AG04450 (cell line): ENCODE measurements at regions not wholly inside any gene's neighbourhood (a gene's known extent, or its start where the extent isn't known, plus 50 kb on each side); places are given as distances from the start of the nearest gene placed in this dataset.
A peak's percentile ranks its signal among the peaks of the same experiment; 100 is the strongest.

Experiments
- CTCF ChIA-PET: fragments of 300-600, 350-600 bp; formaldehyde crosslinking; extraction: SDS; loops from one replicate; lab custom pipeline; 2022; ENCODE audit warnings: antibody characterized with exemption, inconsistent platforms; lab: Charles Lee
- POLR2A ChIA-PET: fragments of 350-600 bp; formaldehyde crosslinking; extraction: SDS; loops from one replicate; lab custom pipeline; 2021; ENCODE audit warnings: antibody characterized with exemption, inconsistent platforms; lab: Yijun Ruan, JAX
- DNase-seq: peaks from one replicate; pipeline ENCODE4 v3.0.0-alpha.2; 2011; ENCODE audit warnings: low read depth, low spot score
- H3K27ac ChIP-seq: one replicate; pipeline ENCODE4 v1.5.1; 2012; ENCODE audit warnings: low read depth, low read length, control low read depth
- H3K27me3 ChIP-seq: one replicate; pipeline ENCODE4 v1.6.0; 2012; ENCODE audit warnings: low read length; ENCODE audit not compliant: control insufficient read depth, insufficient read depth
- H3K4me3 ChIP-seq: 2 replicates; pipeline ENCODE4 v1.5.1; 2011; ENCODE audit warnings: mild to moderate bottlenecking, low read depth, low read length, control low read depth
- H3K9me3 ChIP-seq: 2 replicates; pipeline ENCODE4 v1.5.1; 2012; ENCODE audit warnings: low read length; ENCODE audit not compliant: control insufficient read depth, insufficient read depth
- CTCF ChIP-seq: IDR thresholded peaks from 2 replicates; pipeline ENCODE4 v1.5.1; 2011; ENCODE audit warnings: low read depth, low read length, control low read depth, inconsistent platforms

- Histone ChIP-seq H3K9me3 (no peaks in the 10 kb centered on the region), H3K27ac (peak overlapping the region; percentile 62), H3K27me3 (no peaks in the 10 kb centered on the region), H3K4me3 (no peak overlapping the region; the same call in 1 of the 2 replicates)
- peak; percentile 58 for DNase-seq
- CTCF ChIA-PET: interaction anchor here (0.5 to 1.5 kb wide), 2 partner anchors 123 to 219 kb away, joined by 3 to 4 read pairs; no protein-coding TSS in a partner anchor
- POLR2A ChIA-PET: interaction anchor here (1.1 to 2.1 kb wide), 7 partner anchors 9 to 690 kb away, joined by 3 to 13 read pairs (median 5); partner anchors contain the start of gene NRP1
- no peak for TF ChIP-seq CTCF
Observed at GRCh38 chr10:33412653-33413361, 78.3 kb upstream of the NRP1 start.

GRCh38 chr10:33412241-33412640, 77.8 kb upstream of the NRP1 start:
- Histone ChIP-seq H3K27ac (peak overlapping the region; percentile 62), H3K4me3 (no peak overlapping the region), H3K27me3 (no peaks in the 10 kb centered on the region), H3K9me3 (no peaks in the 10 kb centered on the region)
- POLR2A ChIA-PET: interaction anchor here (1.1 to 2.1 kb wide), 7 partner anchors 10 to 690 kb away, joined by 3 to 13 read pairs (median 5); partner anchors contain the start of gene NRP1
- CTCF ChIA-PET: interaction anchor here (1.5 kb wide), 1 partner anchor 219 kb away, joined by 4 read pairs; no protein-coding TSS in a partner anchor
- DNase-seq: no peak
- no peak for TF ChIP-seq CTCF

GRCh38 chr10:33410860-33411234, 76.4 kb upstream of the NRP1 start:
- CTCF ChIA-PET: no interaction called here

GRCh38 chr10:33410096-33410859, 75.8 kb upstream of the NRP1 start:
- ChIA-PET CTCF (no interaction called here), POLR2A (no interaction called here)
- H3K4me3 ChIP-seq: no peak overlapping the region
- H3K27me3 ChIP-seq: no peaks in the 10 kb centered on the region
- DNase-seq: no peak
- TF ChIP-seq CTCF: no peak
- no peak overlapping the region for H3K27ac ChIP-seq
- H3K9me3 ChIP-seq: no peaks in the 10 kb centered on the region

More at GRCh38 chr10:33410860-33411234, 76.4 kb upstream of the NRP1 start:
- no peaks in the 10 kb centered on the region for H3K27me3 ChIP-seq
- H3K27ac ChIP-seq: no peak overlapping the region
- TF ChIP-seq CTCF: no peak
- POLR2A ChIA-PET: no interaction called here
- no peak for DNase-seq
- no peak overlapping the region for H3K4me3 ChIP-seq
- no peaks in the 10 kb centered on the region for H3K9me3 ChIP-seq

GRCh38 chr10:33406596-33406995, 72.1 kb upstream of the NRP1 start:
- TF ChIP-seq CTCF: no peak
- DNase-seq: no peak
- H3K4me3 ChIP-seq: no peak overlapping the region
- H3K9me3 ChIP-seq: no peaks in the 10 kb centered on the region
- no peak overlapping the region for H3K27ac ChIP-seq
- no peaks in the 10 kb centered on the region for H3K27me3 ChIP-seq
- CTCF ChIA-PET: no interaction called here
- POLR2A ChIA-PET: no interaction called here
